Transverse colon (tissue), 4 donors: ENCODE measurements at regions not wholly inside any gene's neighbourhood (a gene's known extent, or its start where the extent isn't known, plus 50 kb on each side); places are given as distances from the start of the nearest gene placed in this dataset.

Source experiments
- DNase-seq: peaks from one replicate; pipeline ENCODE4 v3.0.0-alpha.2; 2019
- H3K27ac ChIP-seq, 4 donors: fragments of 200-600 bp; sonication (generic); 2 replicates each; pipeline ENCODE4 v1.5.1; 2016 to 2018; ENCODE audit warnings: inconsistent platforms in 4 of 4
- H3K27me3 ChIP-seq: fragments of 200-600 bp; sonication (generic); 2 replicates; pipeline ENCODE4 v1.5.1; 2017; ENCODE audit warnings: inconsistent platforms
- H3K36me3 ChIP-seq, 4 donors: fragments of 200-600 bp; sonication (generic); 2 replicates each; pipeline ENCODE4 v1.5.1; 2017 to 2019; ENCODE audit warnings: inconsistent platforms in 4 of 4
- H3K4me1 ChIP-seq, 4 donors: fragments of 200-600 bp; sonication (generic); 2 replicates each; pipeline ENCODE4 v1.5.1; 2017 to 2020; ENCODE audit warnings: inconsistent platforms in 4 of 4
- H3K4me3 ChIP-seq, 4 donors: fragments of 200-600 bp; sonication (generic); 1 replicate in 1 of 4; 2 replicates in 3 of 4; pipeline versions ENCODE4 v1.5.1 to v1.6.1; 2017 to 2019; ENCODE audit warnings: inconsistent platforms in 4 of 4
- H3K9me3 ChIP-seq, 2 donors: fragments of 200-600 bp; sonication (generic); 2 replicates each; pipeline ENCODE4 v1.5.1; 2017 to 2019; ENCODE audit warnings: inconsistent platforms in 2 of 2
- CTCF ChIP-seq, 5 experiments: fragments of 200-600 bp in 3 of 5; fragments of 450-650 bp in 2 of 5; sonication (generic) in 3 of 5; IDR thresholded peaks; 1 replicate in 2 of 5; 2 replicates in 3 of 5; pipeline ENCODE4 v1.5.1; 2016 to 2017; ENCODE audit warnings: antibody characterized with exemption in 5 of 5, inconsistent platforms in 3 of 5, mild to moderate bottlenecking in 2 of 5, moderate library complexity in 1 of 5
- EP300 ChIP-seq: sonication (generic); formaldehyde crosslinking; IDR thresholded peaks from one replicate; pipeline ENCODE4 v1.6.1; 2017; ENCODE audit warnings: antibody characterized with exemption, low read depth
- POLR2A ChIP-seq: fragments of 450-650 bp; IDR thresholded peaks from one replicate; pipeline ENCODE4 v1.6.1; 2016; ENCODE audit warnings: antibody characterized with exemption, mild to moderate bottlenecking, moderate library complexity
- POLR2AphosphoS5 ChIP-seq, 3 donors: sonication (generic); formaldehyde crosslinking; IDR thresholded peaks; one replicate each; pipeline ENCODE4 v1.6.1; 2016; ENCODE audit warnings: antibody characterized with exemption in 3 of 3
- WGBS, 2 donors: methylation state at CpG; one replicate each; pipeline ENCODE4 v1.1.5; 2018; ENCODE audit warnings: low coverage in 1 of 2; 5-methylcytosine and 5-hydroxymethylcytosine counted together
- in situ Hi-C, 4 donors: fragments of 200-750 bp; cut with MboI; loops; one replicate each; pipeline versions ENCODE4 v1.15.0 to v1.15.1; 2017; ENCODE audit warnings: low sequenced_read_pairs in 3 of 4, low pct_ligation_motif_present in 1 of 4, low pct_unique_long_range_greater_than_20kb in 1 of 4
- intact Hi-C: fragments of 100-400 bp; cut with DNase I; formaldehyde crosslinking; loops from one replicate; pipeline ENCODE4 v1.15.1; 2023; ENCODE audit warnings: low total_unique reads

GRCh38 chr10:8136736-8137135 is 82.2 kb downstream of the GATA3 start:
- intact Hi-C loops (no loop called here), in situ Hi-C loops (no loop called here)
- Histone ChIP-seq H3K9me3 (no peaks in the 10 kb centered on the region), H3K4me3 (no peak overlapping the region), H3K4me1 (no peaks in the 10 kb centered on the region), H3K27me3 (no peaks in the 10 kb centered on the region), H3K27ac (no peak overlapping the region), H3K36me3 (no peaks in the 10 kb centered on the region)
- TF ChIP-seq POLR2AphosphoS5 (IDR thresholded peaks at IDR 0.05) (no peak), CTCF (IDR thresholded peaks at IDR 0.05) (no peak), POLR2A (no peak), EP300 (no peak)
- WGBS, 2 donors: 58 to 65% methylated on average over 2 of the region's 2 CpGs
- no peak for DNase-seq

GRCh38 chr10:8137272-8137681 is 82.8 kb downstream of the GATA3 start:
- intact Hi-C loops (no loop called here), in situ Hi-C loops (no loop called here)
- no peaks in the 10 kb centered on the region for H3K27me3 ChIP-seq
- no peaks in the 10 kb centered on the region for H3K4me1 ChIP-seq
- no peak for DNase-seq
- no peak for TF ChIP-seq EP300
- no peak for TF ChIP-seq CTCF (IDR thresholded peaks at IDR 0.05)
- TF ChIP-seq POLR2AphosphoS5 (IDR thresholded peaks at IDR 0.05): no peak
- H3K27ac ChIP-seq: no peak overlapping the region
- H3K4me3 ChIP-seq: no peak overlapping the region
- 45 to 80% methylated on average over 4 to 6 of the region's 6 CpGs for WGBS, 2 donors
- no peaks in the 10 kb centered on the region for H3K9me3 ChIP-seq
- no peaks in the 10 kb centered on the region for H3K36me3 ChIP-seq

GRCh38 chr10:8137726-8138125 is 83.2 kb downstream of the GATA3 start:
- no peak for TF ChIP-seq EP300
- no peak for TF ChIP-seq POLR2AphosphoS5 (IDR thresholded peaks at IDR 0.05)
- TF ChIP-seq CTCF (IDR thresholded peaks at IDR 0.05): no peak
- TF ChIP-seq POLR2A: no peak
- H3K36me3 ChIP-seq: no peaks in the 10 kb centered on the region
- in situ Hi-C loops: no loop called here
- no peaks in the 10 kb centered on the region for H3K27me3 ChIP-seq
- no peaks in the 10 kb centered on the region for H3K4me1 ChIP-seq
- no peak overlapping the region for H3K27ac ChIP-seq
- no peak overlapping the region for H3K4me3 ChIP-seq
- no peaks in the 10 kb centered on the region for H3K9me3 ChIP-seq
- WGBS, 2 donors: 57 to 70% methylated on average over 6 of the region's 6 CpGs
- DNase-seq: no peak
- intact Hi-C loops: no loop called here

- Histone ChIP-seq H3K27ac (no peak overlapping the region), H3K27me3 (no peaks in the 10 kb centered on the region), H3K9me3 (no peaks in the 10 kb centered on the region), H3K4me3 (no peak overlapping the region), H3K36me3 (no peaks in the 10 kb centered on the region), H3K4me1 (no peaks in the 10 kb centered on the region)
- in situ Hi-C loops: no loop called here
- intact Hi-C loops: no loop called here
- 85 to 91% methylated on average over 1 to 3 of the region's 3 CpGs for WGBS, 2 donors
- no peak for DNase-seq
- TF ChIP-seq CTCF (IDR thresholded peaks at IDR 0.05): no peak
- no peak for TF ChIP-seq EP300
These were observed 84.0 kb downstream of the GATA3 start for GRCh38 chr10:8138471-8138870.
